GM12892 (cell line): ENCODE measurements at regions not wholly inside any gene's neighbourhood (a gene's known extent, or its start where the extent isn't known, plus 50 kb on each side); places are given as distances from the start of the nearest gene placed in this dataset.

ENCODE experiments used
- POLR2AphosphoS5 ChIP-seq: IDR thresholded peaks from 2 replicates; pipeline ENCODE4 v1.6.1; 2011; ENCODE audit warnings: low read depth, low read length, control low read depth
- TAF1 ChIP-seq: IDR thresholded peaks from 2 replicates; pipeline ENCODE4 v1.6.1; 2011; ENCODE audit warnings: low read depth, mild to moderate bottlenecking, control low read depth, low read length, borderline replicate concordance

- TF ChIP-seq TAF1 (no peak), POLR2AphosphoS5 (no peak)
Observed at GRCh38 chr17:52420555-52421078, 262.1 kb upstream of the CA10 start.
